GM12891 (cell line): ENCODE measurements at regions not wholly inside any gene's neighbourhood (a gene's known extent, or its start where the extent isn't known, plus 50 kb on each side); places are given as distances from the start of the nearest gene placed in this dataset.

Experiments used
- POLR2A ChIP-seq: IDR thresholded peaks from 2 replicates; pipeline ENCODE4 v1.6.1; 2011; ENCODE audit warnings: low read depth, low read length, control low read depth
- POLR2AphosphoS5 ChIP-seq: IDR thresholded peaks from 2 replicates; pipeline ENCODE4 v1.6.1; 2011; ENCODE audit warnings: low read depth, low read length, control low read depth
- SPI1 ChIP-seq: IDR thresholded peaks from 2 replicates; pipeline ENCODE4 v1.6.1; 2011; ENCODE audit warnings: low read depth, low read length, control low read depth
- TAF1 ChIP-seq: IDR thresholded peaks from 2 replicates; pipeline ENCODE4 v1.6.1; 2011; ENCODE audit warnings: low read depth, low read length, control low read depth

DNA sequence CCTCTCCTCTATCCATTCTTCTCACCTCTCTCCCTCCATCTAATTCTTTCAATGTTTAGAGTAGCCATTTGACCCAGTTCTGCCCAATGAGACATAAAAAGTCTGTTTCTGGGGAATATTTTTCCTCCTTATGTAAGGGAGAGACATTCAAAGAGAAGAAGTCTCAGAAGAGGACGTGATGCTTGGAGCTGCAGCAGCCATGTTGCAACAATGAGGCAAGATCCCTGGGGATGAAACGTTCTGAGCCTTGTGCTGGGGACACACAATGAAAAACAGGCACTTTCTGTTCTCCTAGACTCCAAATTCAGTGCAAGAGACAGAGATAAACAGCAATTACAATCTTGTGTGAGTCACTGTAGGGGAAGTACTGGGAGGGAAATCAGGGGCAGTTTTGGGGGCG is 130.8 kb downstream of the FOXL1 start:
- no peak for TF ChIP-seq POLR2AphosphoS5
- no peak for TF ChIP-seq SPI1
- TF ChIP-seq POLR2A = no peak
- TF ChIP-seq TAF1 = no peak
